Stimulated activated memory B cell treated with anti-CD40 and anti-IgM and Interleukin-4, amounts not matched to agents 10 μg/mL and 1 μg/mL and 100 μg/mL, for 72 hours (primary cell): ENCODE measurements at regions not wholly inside any gene's neighbourhood (a gene's known extent, or its start where the extent isn't known, plus 50 kb on each side); places are given as distances from the start of the nearest gene placed in this dataset.
"Not testable (repeated sequence)": the region's sequence is repeated elsewhere in the genome, so short reads cannot be mapped to it uniquely, and the experiment has no call there.

ENCODE experiments used
- ATAC-seq: fragments of 150-1000 bp; cut with Tn5 transposase; 2 replicates; pipeline ENCODE4 v1.10.0; 2021
- H3K27ac Mint-ChIP-seq: one replicate; pipeline ENCODE4 v1.8.0; 2022; ENCODE audit warnings: mild to moderate bottlenecking, mixed read lengths
- H3K27me3 Mint-ChIP-seq: one replicate; pipeline ENCODE4 v1.8.0; 2022; ENCODE audit warnings: mixed read lengths
- H3K36me3 Mint-ChIP-seq: one replicate; pipeline ENCODE4 v1.8.0; 2022; ENCODE audit warnings: mixed read lengths
- H3K4me1 Mint-ChIP-seq: one replicate; pipeline ENCODE4 v1.8.0; 2022; ENCODE audit warnings: mixed read lengths
- H3K4me3 Mint-ChIP-seq: one replicate; pipeline ENCODE4 v1.8.0; 2022; ENCODE audit warnings: mild to moderate bottlenecking, moderate library complexity, mixed read lengths
- H3K9me3 Mint-ChIP-seq: one replicate; pipeline ENCODE4 v1.8.0; 2022; ENCODE audit warnings: mixed read lengths

DNA sequence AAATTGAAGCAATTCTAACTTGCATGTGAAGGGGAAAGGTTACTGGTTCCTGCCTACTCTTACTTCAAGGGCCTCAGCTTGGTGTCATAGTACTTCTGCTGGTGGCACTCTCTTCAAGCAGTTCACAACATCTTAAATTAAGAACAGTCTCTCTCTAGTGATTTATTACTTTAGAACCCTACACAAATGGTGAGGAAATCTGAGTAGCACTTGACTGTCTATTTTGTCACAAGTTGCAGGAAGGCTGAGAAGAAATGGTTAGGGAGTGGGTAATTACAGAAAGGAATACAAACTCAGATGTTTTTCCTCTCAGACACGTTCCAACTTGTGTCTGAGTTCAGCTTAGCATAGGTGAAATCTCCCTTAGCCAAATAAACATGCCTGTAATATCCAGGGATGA is 242.3 kb upstream of the GRIA3 start:
- peaks cover 2% of the 10 kb centered on the region for H3K9me3 Mint-ChIP-seq
- no peaks in the 10 kb centered on the region for H3K36me3 Mint-ChIP-seq
- no peak overlapping the region for H3K27ac Mint-ChIP-seq
- ATAC-seq, result no peak
- no peaks in the 10 kb centered on the region for H3K4me1 Mint-ChIP-seq
- no peaks in the 10 kb centered on the region for H3K27me3 Mint-ChIP-seq
- H3K4me3 Mint-ChIP-seq, result no peak overlapping the region

DNA sequence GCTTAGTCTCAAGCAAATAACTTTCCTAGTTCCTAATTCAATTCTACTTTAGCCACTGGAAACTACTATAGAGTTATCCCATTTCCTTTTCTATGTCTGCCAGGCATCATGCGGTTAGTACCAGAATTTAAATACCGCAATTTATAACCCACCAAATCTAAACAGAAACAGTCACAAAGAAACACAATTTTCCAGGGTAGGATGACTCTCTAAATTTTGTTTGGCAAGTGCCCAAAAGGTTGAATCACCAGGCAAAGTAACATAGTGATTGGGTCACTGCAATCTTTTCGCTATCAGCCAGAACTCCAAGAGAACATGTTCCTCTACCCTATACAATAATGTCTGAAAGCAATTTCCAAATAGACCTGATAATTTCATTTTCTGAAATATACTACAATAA is 240.2 kb upstream of the GRIA3 start:
- no peak for ATAC-seq
- Mint-ChIP-seq H3K4me1 (no peaks in the 10 kb centered on the region), H3K27ac (no peak overlapping the region), H3K9me3 (peaks cover 2% of the 10 kb centered on the region), H3K27me3 (no peaks in the 10 kb centered on the region), H3K4me3 (no peak overlapping the region), H3K36me3 (no peaks in the 10 kb centered on the region)

DNA sequence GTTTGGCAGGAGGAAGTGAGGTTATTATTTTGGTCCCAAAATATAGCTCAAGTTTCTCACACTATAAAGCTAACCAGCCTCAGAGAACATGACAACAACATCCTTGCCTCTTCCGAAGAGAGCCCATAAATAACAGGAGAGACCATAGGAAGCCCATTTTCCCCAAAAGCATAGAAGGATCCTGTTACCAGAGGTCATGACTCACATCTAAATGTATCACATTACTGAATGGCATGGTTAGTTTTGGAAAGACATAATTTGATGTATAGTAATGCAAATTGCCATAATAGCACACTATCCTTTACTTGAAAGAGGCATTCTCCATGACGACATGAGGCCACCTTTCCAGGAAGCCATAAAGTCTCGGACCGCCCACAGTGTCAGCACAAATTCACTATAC is 238.8 kb upstream of the GRIA3 start:
- Mint-ChIP-seq H3K4me1 (no peaks in the 10 kb centered on the region), H3K9me3 (peaks cover 2% of the 10 kb centered on the region), H3K27ac (no peak overlapping the region), H3K27me3 (no peaks in the 10 kb centered on the region), H3K4me3 (no peak overlapping the region), H3K36me3 (no peaks in the 10 kb centered on the region)
- ATAC-seq, result no peak

DNA sequence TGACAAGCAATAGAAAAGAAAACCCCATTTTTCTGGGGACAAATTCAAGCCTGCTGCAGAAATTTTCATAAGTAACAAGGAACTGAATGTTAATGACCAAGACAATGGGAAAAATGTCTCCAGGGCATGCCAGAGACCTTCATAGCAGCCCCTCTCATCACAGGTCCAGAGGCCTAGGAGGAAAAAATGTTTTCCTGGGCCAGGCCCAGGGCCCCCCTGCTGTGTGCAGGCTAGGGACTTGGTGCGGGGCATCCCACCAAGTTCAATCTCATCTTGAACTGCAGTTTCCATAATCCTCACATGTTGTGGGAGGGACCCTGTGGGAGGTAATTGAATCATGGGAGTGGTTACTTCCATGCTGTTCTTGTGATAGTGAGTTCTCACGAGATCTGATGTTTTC is 211.5 kb upstream of the GRIA3 start:
- H3K36me3 Mint-ChIP-seq, result no peaks in the 10 kb centered on the region
- H3K27ac Mint-ChIP-seq, result no peak overlapping the region
- H3K27me3 Mint-ChIP-seq, result no peaks in the 10 kb centered on the region

DNA sequence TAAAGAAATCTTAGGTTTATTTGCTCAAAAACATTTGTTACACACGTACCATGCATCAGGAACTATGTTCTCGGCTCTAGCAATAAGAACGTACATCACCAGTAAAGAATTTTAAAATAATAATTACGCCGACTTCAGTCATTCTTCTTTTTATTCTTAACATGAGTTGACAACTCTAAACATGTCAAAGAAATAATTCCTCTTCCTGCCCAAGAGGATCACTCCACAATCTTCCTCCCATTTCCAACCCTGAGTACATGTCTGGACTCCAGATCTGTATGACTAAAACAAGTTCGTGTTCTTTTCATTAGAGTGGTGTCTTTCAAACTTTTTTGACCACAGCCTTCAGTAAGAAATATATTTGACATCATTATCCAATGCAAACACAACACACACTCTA is 201.6 kb upstream of the GRIA3 start:
- Mint-ChIP-seq H3K36me3 (no peaks in the 10 kb centered on the region), H3K27ac (no peak overlapping the region), H3K27me3 (no peaks in the 10 kb centered on the region), H3K4me1 (no peaks in the 10 kb centered on the region), H3K4me3 (no peak overlapping the region), H3K9me3 (no peaks in the 10 kb centered on the region)
- no peak for ATAC-seq

More for the DNA sequence above, 211.5 kb upstream of the GRIA3 start:
- peaks cover 8% of the 10 kb centered on the region for H3K9me3 Mint-ChIP-seq
- ATAC-seq, result no peak
- H3K4me3 Mint-ChIP-seq, result no peak overlapping the region
- H3K4me1 Mint-ChIP-seq, result no peaks in the 10 kb centered on the region

DNA sequence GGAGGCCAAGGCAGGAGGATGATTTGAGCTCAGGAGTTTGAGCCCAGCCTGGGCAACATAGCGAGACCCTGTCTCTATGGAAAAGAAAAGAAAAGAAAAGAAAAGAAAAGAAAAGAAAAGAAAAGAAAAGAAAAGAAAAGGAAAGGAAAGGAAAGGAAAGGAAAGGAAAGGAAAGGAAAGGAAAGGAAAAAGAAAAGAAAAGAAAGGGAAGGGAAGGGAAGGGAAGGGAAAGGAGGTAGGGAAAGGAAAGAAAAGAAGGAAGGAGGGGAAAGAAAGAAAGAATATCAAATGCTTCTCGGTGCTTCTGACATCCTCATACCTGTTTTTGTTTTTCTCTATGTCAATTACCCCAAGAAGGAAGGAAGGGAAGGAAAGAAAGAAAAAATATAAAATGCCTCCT is 181.2 kb upstream of the GRIA3 start:
- ATAC-seq, H3K27ac Mint-ChIP-seq, H3K27me3 Mint-ChIP-seq, H3K4me3 Mint-ChIP-seq, H3K4me1 Mint-ChIP-seq, H3K9me3 Mint-ChIP-seq, H3K36me3 Mint-ChIP-seq: not testable (repeated sequence)

DNA sequence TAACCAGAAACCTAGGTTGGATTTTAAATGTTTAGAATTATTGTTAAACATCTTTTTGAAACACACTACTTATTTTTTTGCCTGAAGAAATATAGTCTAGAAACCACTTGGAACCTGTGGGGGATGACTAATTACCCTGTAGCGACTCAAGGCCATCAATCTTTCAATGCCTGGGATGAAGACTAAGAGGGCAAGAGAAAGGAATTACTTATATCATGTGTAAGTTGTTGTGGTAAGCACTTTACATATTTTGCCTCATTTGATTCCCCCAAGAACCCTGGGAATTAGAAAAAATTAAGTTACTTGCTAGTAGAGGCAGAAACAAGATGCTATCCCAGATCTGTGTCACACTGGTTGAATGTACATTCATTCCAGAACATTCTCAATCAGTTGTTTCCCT is 170.9 kb upstream of the GRIA3 start:
- H3K27me3 Mint-ChIP-seq, result no peaks in the 10 kb centered on the region

DNA sequence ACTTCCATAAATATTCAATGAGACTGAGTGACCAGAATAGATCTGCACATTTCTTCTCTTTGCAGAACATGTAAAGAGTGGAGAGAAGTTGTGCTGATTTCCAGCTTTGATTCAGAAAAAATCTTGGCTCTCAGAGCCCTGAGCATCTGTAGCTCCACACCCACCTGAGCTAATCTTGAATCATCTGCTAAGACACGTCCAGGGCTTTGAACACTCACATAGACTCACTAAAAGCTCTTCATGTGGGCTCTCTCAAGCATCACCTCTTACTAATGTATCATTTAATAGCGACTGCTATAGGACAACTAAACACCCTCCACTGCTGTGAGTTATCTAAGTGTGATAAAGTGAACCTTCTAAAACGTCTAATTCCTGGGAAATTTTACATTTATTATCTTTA is 147.7 kb upstream of the GRIA3 start:
- Mint-ChIP-seq H3K36me3 (no peaks in the 10 kb centered on the region), H3K4me3 (no peak overlapping the region), H3K27ac (no peak overlapping the region), H3K27me3 (no peaks in the 10 kb centered on the region), H3K9me3 (no peaks in the 10 kb centered on the region), H3K4me1 (no peaks in the 10 kb centered on the region)
- no peak for ATAC-seq

More for the DNA sequence above, 170.9 kb upstream of the GRIA3 start:
- no peak overlapping the region for H3K4me3 Mint-ChIP-seq
- H3K9me3 Mint-ChIP-seq, result peaks cover 6% of the 10 kb centered on the region
- no peaks in the 10 kb centered on the region for H3K36me3 Mint-ChIP-seq
- ATAC-seq, result no peak
- no peaks in the 10 kb centered on the region for H3K4me1 Mint-ChIP-seq
- H3K27ac Mint-ChIP-seq, result no peak overlapping the region

DNA sequence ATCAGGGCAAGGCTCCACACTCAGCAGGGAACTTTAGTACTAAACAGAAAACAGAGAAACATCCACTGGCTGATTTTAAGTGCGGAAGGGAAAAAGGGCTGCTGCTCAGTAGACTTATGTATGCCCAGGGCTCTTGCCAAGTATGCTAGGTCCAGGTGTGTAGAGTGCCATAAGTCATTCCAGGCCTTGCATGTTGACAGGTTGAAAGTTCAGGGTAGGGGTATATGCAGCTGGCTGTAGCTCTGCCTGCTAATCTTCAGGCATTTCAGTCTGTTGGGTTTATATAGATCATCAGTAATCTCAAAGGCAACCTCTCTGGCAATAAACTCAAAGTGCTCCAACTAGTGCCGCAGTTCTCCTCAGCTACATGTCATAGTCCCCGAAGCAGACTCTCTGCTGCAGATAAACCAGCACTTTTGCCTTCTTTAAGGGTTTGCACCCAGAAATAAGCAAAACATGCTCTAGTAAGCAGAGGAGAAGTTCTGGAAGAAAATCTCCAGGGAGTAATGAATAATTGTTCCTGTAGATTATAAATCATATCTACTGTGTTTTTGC is 134.9 kb upstream of the GRIA3 start:
- Mint-ChIP-seq H3K4me1 (no peaks in the 10 kb centered on the region), H3K4me3 (no peak overlapping the region), H3K27ac (no peak overlapping the region), H3K27me3 (no peaks in the 10 kb centered on the region), H3K9me3 (no peaks in the 10 kb centered on the region), H3K36me3 (no peaks in the 10 kb centered on the region)
- no peak for ATAC-seq

DNA sequence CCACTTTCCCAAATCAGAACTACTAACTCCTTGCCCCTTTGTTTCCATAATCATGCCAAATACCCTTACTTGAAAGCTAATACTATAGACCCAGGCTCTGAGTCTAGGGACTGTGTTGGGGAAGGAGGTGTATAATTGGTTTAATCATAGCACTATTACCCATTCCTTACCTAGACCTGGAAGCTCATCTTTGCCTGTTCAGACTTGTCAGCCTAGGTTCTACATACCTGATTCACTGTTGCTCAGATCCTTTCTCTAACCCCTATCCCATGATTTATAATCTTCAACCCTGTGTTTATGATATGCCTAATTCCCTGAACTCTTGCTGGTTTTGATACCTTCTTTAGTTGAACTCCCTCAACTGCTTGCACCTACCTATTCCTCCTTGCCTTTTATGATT is 123.1 kb upstream of the GRIA3 start:
- Mint-ChIP-seq H3K4me1 (no peaks in the 10 kb centered on the region), H3K9me3 (no peaks in the 10 kb centered on the region), H3K4me3 (no peak overlapping the region), H3K27ac (no peak overlapping the region), H3K27me3 (no peaks in the 10 kb centered on the region), H3K36me3 (no peaks in the 10 kb centered on the region)
- ATAC-seq, result no peak

DNA sequence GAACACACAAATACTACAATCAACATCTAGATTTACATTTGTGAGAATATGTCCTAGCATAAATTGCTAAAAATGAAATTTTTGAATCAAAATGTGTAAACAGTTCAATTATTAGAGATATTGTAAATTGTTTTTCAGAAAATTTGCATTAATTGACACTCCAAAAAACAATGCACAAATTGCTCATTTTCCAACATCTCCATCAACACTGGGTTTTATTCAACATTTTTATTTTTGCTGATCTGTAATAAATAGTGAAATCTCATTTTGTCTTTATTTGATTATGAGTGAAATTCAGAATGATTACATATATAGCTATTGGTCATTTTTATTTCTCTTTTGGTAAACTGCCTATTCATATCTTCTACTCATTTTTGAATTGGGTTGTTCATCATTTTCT is 120.0 kb upstream of the GRIA3 start:
- ATAC-seq, result no peak
- Mint-ChIP-seq H3K4me3 (no peak overlapping the region), H3K27ac (no peak overlapping the region), H3K9me3 (peaks cover 2% of the 10 kb centered on the region), H3K36me3 (no peaks in the 10 kb centered on the region), H3K27me3 (no peaks in the 10 kb centered on the region), H3K4me1 (no peaks in the 10 kb centered on the region)

DNA sequence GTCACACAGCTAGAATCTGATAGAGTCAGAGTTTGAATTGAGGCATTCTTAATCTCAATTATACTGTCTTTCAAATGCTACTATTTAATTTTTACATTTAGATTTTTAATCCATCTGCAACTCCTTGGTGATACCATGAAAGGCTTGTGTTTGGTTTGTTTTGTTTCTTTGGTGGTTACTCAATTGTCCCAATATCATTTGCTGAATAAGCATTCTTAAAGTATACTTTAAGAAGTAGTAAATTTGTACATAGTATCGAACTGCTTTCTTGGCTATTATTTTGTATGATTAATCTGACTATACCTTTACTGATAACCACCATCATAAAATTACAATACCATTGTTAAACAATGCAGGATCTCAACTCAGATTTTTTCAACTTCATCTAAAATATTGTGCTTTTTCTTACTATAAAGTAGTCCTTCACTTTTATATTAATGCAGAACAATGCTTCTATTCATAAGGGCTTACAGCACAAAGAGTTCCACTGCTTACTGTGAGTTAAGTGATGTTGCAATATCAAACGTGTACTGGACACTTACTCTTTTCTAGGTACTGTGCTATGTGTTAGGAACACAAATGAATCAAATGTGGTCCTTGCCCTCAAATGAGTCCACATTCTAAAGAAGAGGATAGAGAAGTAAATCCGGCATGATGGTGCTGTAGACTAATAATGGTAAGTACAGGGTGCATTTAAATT is 111.2 kb upstream of the GRIA3 start:
- Mint-ChIP-seq H3K4me3 (no peak overlapping the region), H3K36me3 (no peaks in the 10 kb centered on the region), H3K27me3 (no peaks in the 10 kb centered on the region), H3K4me1 (no peaks in the 10 kb centered on the region), H3K9me3 (no peaks in the 10 kb centered on the region), H3K27ac (no peak overlapping the region)
- no peak for ATAC-seq

DNA sequence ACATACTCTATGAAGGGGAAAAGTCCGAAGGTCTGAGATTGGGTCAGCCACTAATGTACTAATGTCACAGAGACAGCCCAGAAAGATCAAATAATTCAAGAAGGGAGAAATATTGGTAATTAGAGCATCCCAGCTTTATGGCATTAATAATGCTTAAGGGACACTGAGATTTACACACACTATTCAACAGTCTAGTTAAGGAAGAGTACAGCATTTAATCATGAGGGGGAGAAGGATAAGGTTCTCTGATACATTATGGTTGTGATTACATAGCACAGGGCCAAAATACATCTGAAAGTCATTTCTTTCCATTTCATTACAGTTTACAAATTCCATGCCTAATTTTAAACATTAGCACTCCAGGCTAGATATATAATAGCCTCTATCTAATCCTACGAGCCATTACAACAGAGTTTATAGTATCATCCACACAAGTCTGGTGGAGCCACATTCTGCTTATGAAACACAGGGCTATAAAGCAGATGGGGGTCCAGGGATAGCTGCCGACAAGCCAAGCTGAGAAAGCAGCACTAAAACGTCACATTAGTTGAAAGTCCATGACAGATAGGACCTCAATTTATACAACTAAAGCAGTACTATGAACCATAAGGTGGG is 108.0 kb upstream of the GRIA3 start:
- H3K4me3 Mint-ChIP-seq, result no peak overlapping the region
- H3K4me1 Mint-ChIP-seq, result no peaks in the 10 kb centered on the region
- ATAC-seq, result no peak
- H3K9me3 Mint-ChIP-seq, result no peaks in the 10 kb centered on the region
- no peak overlapping the region for H3K27ac Mint-ChIP-seq
- no peaks in the 10 kb centered on the region for H3K27me3 Mint-ChIP-seq
- no peaks in the 10 kb centered on the region for H3K36me3 Mint-ChIP-seq

DNA sequence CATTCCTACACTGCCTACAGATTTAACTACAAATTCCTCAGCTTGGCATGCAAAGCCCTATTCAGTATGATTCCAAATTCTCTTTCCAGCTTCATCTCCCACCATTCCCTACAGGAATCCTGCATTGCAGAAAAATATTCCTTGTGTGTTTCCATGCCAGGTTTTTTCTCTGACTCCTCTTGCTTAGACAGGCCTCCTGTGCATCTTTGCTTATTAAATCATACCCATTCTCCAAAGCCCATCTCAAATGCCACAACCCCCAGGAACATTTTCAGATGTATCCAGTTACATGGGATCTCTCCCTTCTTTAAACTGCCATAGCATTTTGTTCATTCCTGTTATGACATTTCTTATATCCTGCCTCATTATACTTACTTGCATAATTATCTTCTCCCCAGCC is 106.4 kb upstream of the GRIA3 start:
- no peak for ATAC-seq
- H3K27ac Mint-ChIP-seq, result no peak overlapping the region
- no peak overlapping the region for H3K4me3 Mint-ChIP-seq
- no peaks in the 10 kb centered on the region for H3K9me3 Mint-ChIP-seq
- H3K4me1 Mint-ChIP-seq, result no peaks in the 10 kb centered on the region
- no peaks in the 10 kb centered on the region for H3K27me3 Mint-ChIP-seq
- H3K36me3 Mint-ChIP-seq, result no peaks in the 10 kb centered on the region

DNA sequence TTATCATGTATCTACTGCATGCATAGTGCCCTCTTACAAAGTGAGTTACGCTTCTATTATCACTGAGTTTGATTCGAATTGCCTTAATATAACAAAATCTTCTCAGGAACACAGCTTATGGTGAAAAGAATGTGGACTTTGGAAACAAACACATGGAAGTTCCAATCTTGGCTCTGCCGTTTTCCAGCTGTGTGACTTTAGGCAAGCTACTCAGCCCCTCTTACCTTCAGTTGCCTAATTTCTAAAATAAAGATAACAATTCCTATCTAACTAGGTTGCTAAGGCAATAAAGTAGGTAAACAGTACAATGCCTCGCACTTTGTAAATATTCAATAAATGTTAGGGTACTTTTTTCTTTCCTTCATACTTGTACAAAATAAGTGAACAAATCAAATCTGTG is 104.0 kb upstream of the GRIA3 start:
- no peak overlapping the region for H3K27ac Mint-ChIP-seq
- H3K4me3 Mint-ChIP-seq, result no peak overlapping the region
- ATAC-seq, result no peak
- no peaks in the 10 kb centered on the region for H3K27me3 Mint-ChIP-seq
- H3K4me1 Mint-ChIP-seq, result no peaks in the 10 kb centered on the region
- H3K36me3 Mint-ChIP-seq, result no peaks in the 10 kb centered on the region
- H3K9me3 Mint-ChIP-seq, result no peaks in the 10 kb centered on the region

DNA sequence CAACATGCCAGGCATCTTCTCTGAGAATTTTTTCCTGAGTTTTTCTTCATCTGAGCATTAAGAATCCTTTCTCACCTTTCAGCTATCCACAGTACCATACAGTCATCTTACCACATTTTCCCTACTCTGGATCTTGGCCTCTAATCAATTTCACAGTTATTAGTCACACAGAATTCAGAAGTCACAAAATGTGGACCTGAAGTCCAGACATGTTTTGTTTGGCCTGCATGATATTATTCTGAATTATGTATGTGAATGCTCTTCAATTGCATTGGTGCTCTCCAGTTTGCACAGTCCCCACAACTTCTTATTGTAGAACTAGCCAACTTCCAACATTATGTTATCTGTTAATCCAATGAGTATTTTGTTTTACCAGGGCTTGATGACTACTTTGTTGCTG is 102.3 kb upstream of the GRIA3 start:
- Mint-ChIP-seq H3K9me3 (no peaks in the 10 kb centered on the region), H3K27me3 (no peaks in the 10 kb centered on the region), H3K4me3 (no peak overlapping the region), H3K27ac (no peak overlapping the region), H3K36me3 (no peaks in the 10 kb centered on the region), H3K4me1 (no peaks in the 10 kb centered on the region)
- ATAC-seq, result no peak
